ENCODE measurements at regions not wholly inside any gene's neighbourhood (a gene's known extent, or its start where the extent isn't known, plus 50 kb on each side); places are given as distances from the start of the nearest gene placed in this dataset.
A peak's percentile ranks its signal among the peaks of the same experiment; 100 is the strongest.

GRCh38 chr3:18883571-18883970, 264.7 kb upstream of the KCNH8 start:
- no peak overlapping the region for H3K4me3 ChIP-seq (ENCODE audit: low read length)
- no peak for DNase-seq (ENCODE audit: low read depth)
- TF ChIP-seq CTCF (IDR thresholded peaks at IDR 0.05; ENCODE audit: insufficient read depth, low read depth, low read length, missing control alignments): no peak

- TF ChIP-seq CTCF (IDR thresholded peaks at IDR 0.05; ENCODE audit: insufficient read depth, low read depth, low read length, missing control alignments): no peak
- no peak overlapping the region for H3K4me3 ChIP-seq (ENCODE audit: low read length)
- no peak for DNase-seq (ENCODE audit: low read depth)
Measured at GRCh38 chr3:18880691-18881090, 267.6 kb upstream of the KCNH8 start.

GRCh38 chr3:18872466-18872865, 275.8 kb upstream of the KCNH8 start:
- H3K4me3 ChIP-seq (ENCODE audit: low read length): no peak overlapping the region
- TF ChIP-seq CTCF (IDR thresholded peaks at IDR 0.05; ENCODE audit: insufficient read depth, low read depth, low read length, missing control alignments): no peak
- DNase-seq (ENCODE audit: low read depth): no peak

- TF ChIP-seq CTCF (IDR thresholded peaks at IDR 0.05; ENCODE audit: insufficient read depth, low read depth, low read length, missing control alignments): no peak
- H3K4me3 ChIP-seq (ENCODE audit: low read length): no peak overlapping the region
- no peak for DNase-seq (ENCODE audit: low read depth)
Measured at GRCh38 chr3:18870642-18871041, 277.7 kb upstream of the KCNH8 start.

GRCh38 chr3:18870074-18870640, 278.2 kb upstream of the KCNH8 start:
- TF ChIP-seq CTCF (IDR thresholded peaks at IDR 0.05; ENCODE audit: insufficient read depth, low read depth, low read length, missing control alignments): no peak
- DNase-seq (ENCODE audit: low read depth): no peak
- H3K4me3 ChIP-seq (ENCODE audit: low read length): no peak overlapping the region

- DNase-seq (ENCODE audit: low read depth): peak; percentile 2
- no peak overlapping the region for H3K4me3 ChIP-seq (ENCODE audit: low read length)
- TF ChIP-seq CTCF (IDR thresholded peaks at IDR 0.05; ENCODE audit: insufficient read depth, low read depth, low read length, missing control alignments): no peak
Measured at GRCh38 chr3:18868911-18869689, 279.2 kb upstream of the KCNH8 start.

- TF ChIP-seq CTCF (IDR thresholded peaks at IDR 0.05; ENCODE audit: insufficient read depth, low read depth, low read length, missing control alignments): no peak
- H3K4me3 ChIP-seq (ENCODE audit: low read length): no peak overlapping the region
- DNase-seq (ENCODE audit: low read depth): no peak
Measured at GRCh38 chr3:18866899-18867298, 281.4 kb upstream of the KCNH8 start.

All from epithelial cell of esophagus (primary cell).